Spleen (tissue), 7 donors: ENCODE measurements at regions not wholly inside any gene's neighbourhood (a gene's known extent, or its start where the extent isn't known, plus 50 kb on each side); places are given as distances from the start of the nearest gene placed in this dataset.

Experiments
- CTCF ChIP-seq, 11 experiments: fragments of 200-600 bp in 7 of 11; fragments of 450-650 bp in 4 of 11; sonication (generic) in 4 of 11; IDR thresholded peaks in 8 of 11; conservative IDR thresholded peaks in 3 of 11; 1 replicate in 7 of 11; 2 replicates in 4 of 11; pipeline versions ENCODE4 v1.4.0 to v1.8.0; 2016 to 2021; ENCODE audit warnings: antibody characterized with exemption in 11 of 11, inconsistent platforms in 4 of 11, mild to moderate bottlenecking in 1 of 11
- POLR2AphosphoS5 ChIP-seq, 3 donors: sonication (generic); formaldehyde crosslinking; IDR thresholded peaks; one replicate each; pipeline ENCODE4 v1.5.1; 2017; ENCODE audit warnings: antibody characterized with exemption in 3 of 3
- donor health status: DM: no; HTN: no; CAD: no; lungs with moderate emphysema.
- donor health status: DM: no; HTN: no; CAD: no.
- donor health status: DM: no; HTN: no; CAD: no.

DNA sequence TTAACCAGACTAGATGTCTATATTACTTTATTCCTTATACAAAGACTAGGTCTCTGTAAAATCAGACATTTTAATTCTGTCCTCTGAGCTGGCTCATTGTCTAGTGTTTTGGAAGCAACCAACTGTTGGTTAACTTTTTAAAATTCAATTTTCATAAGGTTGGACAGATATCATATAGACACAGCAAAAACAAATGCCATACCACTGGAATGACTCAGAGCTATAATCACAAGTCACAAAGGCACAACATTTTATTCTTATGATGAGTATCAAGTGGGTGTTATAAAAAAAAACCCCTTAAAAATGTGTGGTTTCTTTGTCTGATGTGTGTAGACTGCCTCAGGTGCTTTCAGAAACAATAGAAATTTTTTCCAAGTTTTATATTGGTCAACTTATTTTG lies 296.2 kb upstream of the MARCKS start:
- TF ChIP-seq CTCF (IDR thresholded peaks at IDR 0.05 in 8 of 11, conservative IDR thresholded peaks at IDR 0.05 in 3 of 11), result no peak
- no peak for TF ChIP-seq POLR2AphosphoS5 (IDR thresholded peaks at IDR 0.05)
